ENCODE measurements at regions not wholly inside any gene's neighbourhood (a gene's known extent, or its start where the extent isn't known, plus 50 kb on each side); places are given as distances from the start of the nearest gene placed in this dataset.

DNA sequence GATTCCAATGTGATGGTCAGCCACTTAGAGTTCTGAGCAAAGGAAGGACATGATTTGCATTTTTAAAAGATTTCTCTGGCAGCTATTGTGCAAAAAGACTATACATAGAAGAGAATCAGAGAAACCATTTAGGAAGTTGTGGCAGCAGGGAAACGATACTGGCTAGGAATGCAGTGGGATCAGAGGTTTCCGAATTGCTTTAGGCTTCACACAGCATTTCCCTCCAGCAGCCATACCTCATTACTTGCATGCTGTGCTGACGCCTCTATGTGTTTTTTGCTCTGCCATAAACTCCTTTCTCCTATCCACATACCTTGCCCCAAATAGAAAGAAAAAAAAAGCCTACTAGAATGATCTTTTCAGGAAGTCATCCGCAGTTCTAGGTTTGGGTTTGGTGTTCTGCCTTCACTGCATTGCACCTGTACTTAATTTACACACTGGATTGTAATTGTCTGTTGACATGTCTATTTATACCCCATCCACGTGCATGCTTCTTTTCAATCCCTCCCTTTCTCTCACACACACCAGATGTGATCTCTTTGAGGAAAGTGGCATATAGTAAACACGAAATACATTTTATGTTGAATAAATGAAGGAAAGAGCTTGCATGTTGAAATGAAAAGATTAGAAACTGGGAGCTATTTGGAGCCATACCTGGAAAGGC, 860.3 kb upstream of the SEMA6D start:
- Mint-ChIP-seq H3K9me3 (peaks cover 0 to 14% (median 3%) of the 10 kb centered on the region in 9 donors), H3K27ac (no peak overlapping the region), H3K4me3 (no peak overlapping the region), H3K36me3 (no peaks in the 10 kb centered on the region), H3K27me3 (no peaks in the 10 kb centered on the region), H3K4me1 (no peaks in the 10 kb centered on the region)
- POLR2A ChIA-PET, result no interaction called here
- no peak for DNase-seq
- no peak for ATAC-seq

DNA sequence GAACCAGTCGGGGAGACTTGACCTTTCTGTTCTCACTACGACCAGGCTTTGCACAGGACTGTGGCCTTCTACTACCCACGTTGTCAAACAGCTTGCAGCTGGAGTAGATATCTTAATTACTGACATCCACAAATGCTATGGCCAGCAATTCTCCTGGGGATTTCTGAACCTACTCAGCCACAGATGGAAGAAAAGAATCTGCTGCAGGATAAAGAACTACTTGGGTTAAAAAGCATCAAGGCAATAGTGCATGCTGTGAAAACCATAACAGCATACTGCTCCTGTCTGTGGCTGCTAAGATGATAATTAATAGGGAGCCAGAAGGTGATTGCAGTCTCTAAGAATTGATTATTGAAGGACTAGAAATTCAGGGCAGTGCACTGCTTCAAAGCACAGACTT, 859.2 kb upstream of the SEMA6D start:
- H3K27ac Mint-ChIP-seq, result no peak overlapping the region

DNA sequence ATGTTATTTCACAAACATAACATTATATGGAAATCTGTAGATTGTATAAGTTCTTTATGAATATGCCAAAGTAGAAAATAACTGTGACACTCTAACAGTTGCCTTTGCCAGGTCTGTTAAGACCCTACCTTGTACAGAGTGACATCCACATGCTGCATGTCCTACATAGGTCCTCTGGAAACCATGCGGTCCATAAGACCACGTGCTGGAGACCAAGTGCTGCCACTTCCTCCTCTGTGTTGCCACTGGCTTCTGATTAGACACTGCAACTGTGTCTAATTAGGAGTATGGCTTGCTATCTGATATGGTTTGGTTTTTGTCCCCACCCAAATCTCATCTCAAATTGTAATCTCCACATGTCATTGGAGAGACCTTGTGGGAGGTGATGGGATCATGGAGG, 855.5 kb upstream of the SEMA6D start:
- POLR2A ChIA-PET, result no interaction called here
- no peak overlapping the region for H3K27ac Mint-ChIP-seq
- peaks cover 0 to 2% (median 0%) of the 10 kb centered on the region in 5 donors for H3K27me3 Mint-ChIP-seq
- H3K4me3 Mint-ChIP-seq, result no peak overlapping the region
- peaks cover 0 to 16% (median under 1%) of the 10 kb centered on the region in 9 donors for H3K9me3 Mint-ChIP-seq
- no peaks in the 10 kb centered on the region for H3K36me3 Mint-ChIP-seq
- no peaks in the 10 kb centered on the region for H3K4me1 Mint-ChIP-seq
- ATAC-seq, result no peak
- DNase-seq, result no peak

More for the DNA sequence above, 859.2 kb upstream of the SEMA6D start:
- peaks cover 0 to 20% (median 3%) of the 10 kb centered on the region in 9 donors for H3K9me3 Mint-ChIP-seq
- H3K27me3 Mint-ChIP-seq, result peaks cover 0 to 2% (median 0%) of the 10 kb centered on the region in 5 donors
- no peaks in the 10 kb centered on the region for H3K36me3 Mint-ChIP-seq
- H3K4me3 Mint-ChIP-seq, result no peak overlapping the region
- no peaks in the 10 kb centered on the region for H3K4me1 Mint-ChIP-seq
- no peak for DNase-seq
- no peak for ATAC-seq
- POLR2A ChIA-PET, result no interaction called here

DNA sequence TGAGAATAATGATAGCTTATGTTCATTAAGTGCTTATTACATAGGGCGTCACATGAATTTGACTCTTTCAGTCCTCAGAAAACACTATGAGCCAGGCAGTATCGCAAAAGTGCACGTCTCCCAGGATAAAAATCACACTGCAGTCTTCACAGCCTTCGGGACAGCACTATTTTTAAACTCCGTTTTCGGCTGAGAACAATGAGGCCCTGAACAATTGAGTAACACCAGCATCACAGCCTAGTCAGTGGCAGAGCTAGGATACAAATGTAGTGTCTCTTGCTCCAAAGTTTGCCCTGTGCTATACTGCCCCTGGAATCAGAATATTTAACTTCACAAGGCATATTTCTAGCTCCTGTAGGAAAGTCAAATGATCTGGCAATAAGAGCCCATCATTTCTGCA, 852.1 kb upstream of the SEMA6D start:
- no peak overlapping the region for H3K4me3 Mint-ChIP-seq
- no peaks in the 10 kb centered on the region for H3K36me3 Mint-ChIP-seq
- no peak for ATAC-seq
- no peak for DNase-seq
- peaks cover 0 to 10% (median 0%) of the 10 kb centered on the region in 9 donors for H3K9me3 Mint-ChIP-seq
- H3K27me3 Mint-ChIP-seq, result peaks cover 0 to 2% (median 0%) of the 10 kb centered on the region in 5 donors
- POLR2A ChIA-PET, result no interaction called here
- H3K4me1 Mint-ChIP-seq, result no peaks in the 10 kb centered on the region
- no peak overlapping the region for H3K27ac Mint-ChIP-seq

DNA sequence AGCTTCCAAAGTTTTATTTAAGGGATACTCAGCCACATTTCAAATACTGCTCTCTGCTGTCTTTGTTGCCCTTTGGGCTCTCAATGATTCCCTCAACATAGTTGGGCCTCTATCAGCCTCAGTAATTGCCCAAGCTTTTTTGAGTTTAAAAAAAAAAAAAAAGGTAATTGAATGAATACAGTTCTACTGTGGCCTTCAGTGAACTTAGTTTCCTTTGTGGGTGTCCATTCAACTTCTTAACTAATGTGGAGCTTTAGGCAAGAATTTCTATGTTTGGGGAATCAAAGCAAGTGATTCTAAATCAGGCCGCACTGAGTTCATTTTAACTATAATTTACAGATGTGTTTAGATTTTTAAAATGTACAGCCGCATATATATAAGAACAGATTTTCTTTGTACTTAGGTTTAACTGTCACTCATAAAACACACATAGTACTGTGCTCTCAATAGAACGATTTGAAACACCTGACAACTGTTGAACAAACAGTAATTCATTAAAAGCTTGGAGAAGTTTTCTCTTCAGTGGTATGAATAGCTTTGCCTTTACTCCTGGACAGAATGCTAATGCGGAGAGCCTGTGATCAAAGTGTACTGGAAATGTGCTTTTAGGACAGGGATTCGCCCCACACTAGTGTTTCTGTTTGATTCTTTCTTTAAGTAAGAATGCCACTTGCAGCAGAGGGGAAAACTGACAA, 844.9 kb upstream of the SEMA6D start:
- no peak overlapping the region for H3K4me3 Mint-ChIP-seq
- POLR2A ChIA-PET, result no interaction called here
- H3K27me3 Mint-ChIP-seq, result no peaks in the 10 kb centered on the region
- ATAC-seq (no peak), DNase-seq (no peak)
- H3K27ac Mint-ChIP-seq, result no peak overlapping the region
- no peaks in the 10 kb centered on the region for H3K36me3 Mint-ChIP-seq
- peaks cover 0 to 7% (median 0%) of the 10 kb centered on the region in 9 donors for H3K9me3 Mint-ChIP-seq
- H3K4me1 Mint-ChIP-seq, result no peaks in the 10 kb centered on the region

DNA sequence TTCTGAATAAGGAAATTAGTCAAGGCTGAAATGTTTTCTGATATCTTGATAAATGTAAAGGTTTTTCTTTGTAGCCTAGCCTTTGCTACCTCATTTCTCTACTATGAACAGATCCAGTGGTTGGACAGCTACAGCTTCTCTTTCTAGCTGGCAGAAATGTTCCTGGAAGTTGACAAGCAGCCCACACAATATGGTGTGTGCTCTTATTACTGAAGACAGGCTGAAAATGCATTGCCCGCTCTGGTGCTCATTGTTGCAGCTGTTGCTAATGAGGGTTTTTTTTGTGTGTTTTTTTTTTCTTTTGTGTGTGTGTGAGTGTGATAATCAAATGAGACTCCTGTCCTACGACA, 844.3 kb upstream of the SEMA6D start:
- POLR2A ChIA-PET, result no interaction called here
- H3K27ac Mint-ChIP-seq, result no peak overlapping the region

DNA sequence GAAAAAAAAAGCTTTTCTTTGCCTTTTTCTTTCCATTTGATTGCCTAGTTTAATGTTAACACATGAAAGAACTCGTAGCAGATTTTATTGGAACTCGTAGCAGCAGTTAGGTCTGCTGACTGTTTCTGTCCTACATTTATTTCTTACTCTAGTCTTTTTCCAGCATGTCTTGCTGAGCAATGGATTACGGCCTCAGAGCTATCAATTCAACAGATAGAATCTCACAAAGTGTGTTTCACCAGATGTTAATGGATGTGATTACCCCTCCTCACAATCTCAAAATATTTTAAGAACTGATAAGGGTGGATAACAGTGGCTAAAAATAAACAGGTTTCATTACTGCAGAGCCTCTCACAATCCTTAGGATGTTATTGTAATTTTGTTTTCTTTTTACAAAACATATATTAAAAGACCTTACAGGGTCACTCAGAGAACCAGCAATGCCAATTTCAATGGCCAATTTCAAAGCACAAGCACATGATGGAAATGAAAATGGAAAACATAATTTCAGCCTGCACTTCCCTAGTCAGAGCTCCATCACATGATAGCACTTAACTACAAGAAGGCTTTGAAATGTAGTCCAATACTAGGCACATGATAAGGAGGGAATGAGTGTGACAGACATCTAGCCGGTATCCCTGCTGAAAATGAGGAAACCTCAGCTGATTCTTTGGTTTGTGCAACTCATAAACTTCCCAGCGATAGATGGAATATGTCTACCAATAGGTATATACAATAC, 838.1 kb upstream of the SEMA6D start:
- Mint-ChIP-seq H3K4me3 (no peak overlapping the region), H3K9me3 (peaks cover 2 to 26% (median 14%) of the 10 kb centered on the region in 9 donors), H3K27me3 (no peaks in the 10 kb centered on the region), H3K4me1 (no peaks in the 10 kb centered on the region), H3K27ac (no peak overlapping the region), H3K36me3 (peaks cover 0 to 2% (median 0%) of the 10 kb centered on the region in 3 donors)
- DNase-seq, result no peak
- POLR2A ChIA-PET, result no interaction called here
- ATAC-seq, result no peak

More for the DNA sequence above, 844.3 kb upstream of the SEMA6D start:
- Mint-ChIP-seq H3K27me3 (no peaks in the 10 kb centered on the region), H3K4me1 (no peaks in the 10 kb centered on the region), H3K9me3 (peaks cover 0 to 7% (median 0%) of the 10 kb centered on the region in 9 donors), H3K4me3 (no peak overlapping the region), H3K36me3 (no peaks in the 10 kb centered on the region)
- DNase-seq (no peak), ATAC-seq (no peak)

DNA sequence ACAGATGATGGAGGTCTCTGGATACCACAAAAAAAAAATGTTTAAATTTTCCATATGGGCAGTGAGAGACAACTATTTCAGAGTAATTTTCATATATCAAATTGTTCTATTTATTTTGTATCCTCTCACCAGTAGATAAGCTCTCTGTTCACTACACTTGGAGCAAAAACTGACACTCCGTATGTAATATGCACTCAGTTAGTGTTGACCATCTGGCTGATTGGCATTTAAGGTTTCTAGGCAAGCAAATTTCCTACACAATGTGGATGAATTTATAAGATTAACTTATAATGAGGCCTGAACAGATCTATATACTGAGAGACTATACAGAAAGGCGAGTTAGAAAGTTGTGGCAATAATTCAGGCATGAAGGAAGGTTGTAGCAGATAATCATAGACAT, 836.5 kb upstream of the SEMA6D start:
- Mint-ChIP-seq H3K27ac (no peak overlapping the region), H3K9me3 (peaks cover 2 to 25% (median 14%) of the 10 kb centered on the region in 9 donors), H3K36me3 (peaks cover 0 to 2% (median 0%) of the 10 kb centered on the region in 3 donors), H3K4me1 (no peaks in the 10 kb centered on the region), H3K27me3 (no peaks in the 10 kb centered on the region), H3K4me3 (no peak overlapping the region)
- POLR2A ChIA-PET, result no interaction called here
- ATAC-seq (no peak), DNase-seq (no peak)

DNA sequence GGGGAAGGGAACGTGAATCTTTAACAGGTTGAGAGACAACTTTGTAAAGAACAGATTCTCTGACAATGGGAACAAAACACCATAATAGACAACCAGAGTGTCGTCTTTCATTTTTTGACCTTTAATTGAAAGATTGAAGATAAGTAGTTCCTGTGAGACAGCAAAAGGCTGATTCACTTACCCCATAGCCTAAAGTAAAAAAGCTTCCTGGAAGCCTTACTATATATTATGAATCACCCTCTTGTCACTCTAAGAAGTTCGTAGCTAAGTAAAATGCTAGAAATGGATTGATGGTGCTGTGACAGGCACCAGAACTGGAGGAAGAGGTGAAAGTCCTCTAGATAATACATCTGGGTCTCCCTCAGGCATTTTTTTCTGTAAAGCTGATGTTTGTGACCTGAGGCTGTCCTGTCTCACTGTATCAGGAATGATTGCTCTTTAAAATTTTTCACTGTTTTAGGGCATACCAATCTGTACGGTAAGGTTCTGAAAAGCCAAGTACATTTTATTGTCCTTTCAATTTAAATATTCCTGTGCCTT, 824.6 kb upstream of the SEMA6D start:
- H3K27ac Mint-ChIP-seq, result no peak overlapping the region
- no peak overlapping the region for H3K4me3 Mint-ChIP-seq
- no peaks in the 10 kb centered on the region for H3K4me1 Mint-ChIP-seq

DNA sequence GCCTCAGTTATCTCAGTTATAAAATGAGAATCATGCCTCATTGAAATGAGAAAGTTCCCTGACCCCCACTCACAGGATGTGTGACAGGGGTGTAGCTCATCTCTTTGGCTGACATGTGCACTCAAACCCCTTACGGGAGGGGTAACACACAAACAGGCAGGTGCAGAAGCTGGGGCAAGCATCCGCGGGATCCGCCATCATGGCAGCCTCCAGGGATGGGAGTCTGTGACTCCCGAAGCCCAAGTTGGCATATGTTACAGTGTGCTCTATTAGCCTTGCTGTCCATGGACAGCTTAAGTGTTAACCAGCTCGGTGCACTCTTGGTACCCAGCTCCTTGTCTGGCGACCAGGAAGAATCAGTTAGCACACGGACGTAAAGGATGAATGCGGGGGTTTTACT, 822.7 kb upstream of the SEMA6D start:
- no peak for ATAC-seq
- peaks cover 0 to 6% (median 0%) of the 10 kb centered on the region in 3 donors for H3K36me3 Mint-ChIP-seq

More for the DNA sequence above, 824.6 kb upstream of the SEMA6D start:
- H3K9me3 Mint-ChIP-seq, result peaks cover 0 to 27% (median 11%) of the 10 kb centered on the region in 9 donors
- ATAC-seq, result no peak
- DNase-seq, result no peak
- POLR2A ChIA-PET, result no interaction called here
- H3K27me3 Mint-ChIP-seq, result peaks cover 0 to 6% (median 0%) of the 10 kb centered on the region in 5 donors
- H3K36me3 Mint-ChIP-seq, result peaks cover 0 to 6% (median 0%) of the 10 kb centered on the region in 3 donors

DNA sequence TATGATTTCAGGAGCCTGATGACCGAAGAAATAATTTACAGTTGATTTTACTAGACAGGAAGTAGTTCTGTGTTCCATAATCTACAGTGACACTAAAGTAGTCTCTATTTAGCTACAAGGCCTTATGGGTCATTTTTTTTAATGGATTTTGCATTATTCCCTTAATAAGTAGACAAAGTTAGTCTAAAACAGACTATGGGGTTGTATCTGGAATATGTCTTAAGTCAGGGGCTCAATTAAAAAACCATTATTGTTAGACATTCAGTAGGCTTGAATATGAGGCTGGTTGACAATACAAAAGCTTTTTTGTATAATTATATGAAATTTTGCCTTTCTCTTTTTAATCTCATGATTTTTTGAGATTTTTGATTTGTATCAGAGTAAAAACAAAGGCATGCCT, 820.0 kb upstream of the SEMA6D start:
- Mint-ChIP-seq H3K27ac (no peak overlapping the region), H3K36me3 (peaks cover 0 to 6% (median 0%) of the 10 kb centered on the region in 3 donors), H3K4me1 (no peaks in the 10 kb centered on the region), H3K4me3 (no peak overlapping the region), H3K9me3 (peaks cover 0 to 38% (median 17%) of the 10 kb centered on the region in 9 donors), H3K27me3 (peaks cover 0 to 6% (median 0%) of the 10 kb centered on the region in 5 donors)
- POLR2A ChIA-PET, result no interaction called here
- DNase-seq (no peak), ATAC-seq (no peak)

More for the DNA sequence above, 822.7 kb upstream of the SEMA6D start:
- Mint-ChIP-seq H3K27ac (no peak overlapping the region), H3K27me3 (peaks cover 0 to 6% (median 0%) of the 10 kb centered on the region in 5 donors), H3K4me3 (no peak overlapping the region), H3K4me1 (no peaks in the 10 kb centered on the region), H3K9me3 (peaks cover 0 to 26% (median 13%) of the 10 kb centered on the region in 9 donors)
- POLR2A ChIA-PET, result no interaction called here
- no peak for DNase-seq

DNA sequence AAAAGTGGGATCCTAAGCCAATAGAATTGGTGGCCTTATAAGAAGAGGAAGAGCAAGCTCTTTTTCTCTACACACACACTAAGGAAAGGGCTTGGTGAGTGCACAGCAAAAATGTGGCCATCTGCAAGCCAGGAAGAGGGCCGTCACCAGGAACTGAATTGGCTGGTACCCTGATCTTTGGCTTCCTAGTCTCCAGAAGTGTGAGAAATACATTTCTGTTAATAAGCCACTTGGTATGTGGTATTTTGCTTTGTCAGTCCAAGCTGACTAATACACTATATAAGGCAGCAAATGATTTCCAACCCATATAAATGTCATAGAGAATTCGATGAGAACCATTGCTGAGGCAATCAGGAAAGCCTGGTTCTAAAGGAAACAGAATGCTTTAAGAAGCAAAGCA, 816.3 kb upstream of the SEMA6D start:
- DNase-seq (no peak), ATAC-seq (no peak)
- H3K4me1 Mint-ChIP-seq, result no peaks in the 10 kb centered on the region
- H3K4me3 Mint-ChIP-seq, result no peak overlapping the region
- no peak overlapping the region for H3K27ac Mint-ChIP-seq
- H3K9me3 Mint-ChIP-seq, result peaks cover 0 to 21% (median 11%) of the 10 kb centered on the region in 9 donors
- H3K27me3 Mint-ChIP-seq, result no peaks in the 10 kb centered on the region
- no peaks in the 10 kb centered on the region for H3K36me3 Mint-ChIP-seq
- POLR2A ChIA-PET, result no interaction called here

DNA sequence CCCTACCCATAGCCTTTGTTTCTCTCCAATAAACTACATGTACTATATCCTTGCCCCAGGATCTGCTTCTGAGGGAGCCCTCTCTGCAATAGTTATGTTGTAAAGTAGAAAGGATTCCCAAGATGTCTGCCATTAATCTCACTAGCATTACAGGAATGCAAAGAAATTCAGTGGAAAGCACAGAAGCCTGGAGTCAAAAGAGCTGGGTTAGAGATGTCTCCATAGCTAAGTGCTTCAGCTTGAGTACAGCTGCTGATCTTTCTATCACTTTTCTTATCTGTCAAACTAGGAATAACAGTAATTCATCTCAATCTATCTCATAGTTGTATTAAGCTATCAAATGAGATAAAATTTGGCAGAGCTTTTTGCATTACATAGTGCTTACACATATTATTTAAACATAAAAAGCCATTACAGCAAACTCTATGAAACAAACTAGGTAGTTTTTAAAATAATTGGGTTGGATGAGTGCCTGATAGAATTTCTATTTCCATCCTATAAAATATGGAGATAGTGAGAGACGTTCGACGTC, 799.5 kb upstream of the SEMA6D start:
- no peak for ATAC-seq
- Mint-ChIP-seq H3K27me3 (no peaks in the 10 kb centered on the region), H3K4me1 (no peaks in the 10 kb centered on the region), H3K4me3 (no peak overlapping the region), H3K9me3 (peaks cover 0 to 17% (median 8%) of the 10 kb centered on the region in 9 donors), H3K36me3 (peaks cover 0 to 5% (median 0%) of the 10 kb centered on the region in 3 donors), H3K27ac (no peak overlapping the region)
- no peak for DNase-seq
- POLR2A ChIA-PET, result no interaction called here

Data from naive thymus-derived CD8-positive, alpha-beta T cell (primary cell).